Stomach (tissue), 4 donors: ENCODE measurements at regions not wholly inside any gene's neighbourhood (a gene's known extent, or its start where the extent isn't known, plus 50 kb on each side); places are given as distances from the start of the nearest gene placed in this dataset.

Experiments used
- CTCF ChIP-seq, 7 experiments: fragments of 450-650 bp in 4 of 7; fragments of 200-600 bp in 3 of 7; sonication (generic) in 3 of 7; IDR thresholded peaks; one replicate each; pipeline ENCODE4 v1.5.1; 2016 to 2019; ENCODE audit warnings: antibody characterized with exemption in 7 of 7, control low read depth in 2 of 7, mild to moderate bottlenecking in 1 of 7
- EP300 ChIP-seq: sonication (generic); formaldehyde crosslinking; IDR thresholded peaks from one replicate; pipeline ENCODE4 v1.6.1; 2017; ENCODE audit warnings: antibody characterized with exemption
- POLR2A ChIP-seq, 4 donors: fragments of 450-650 bp; IDR thresholded peaks; one replicate each; pipeline ENCODE4 v1.6.1; 2016; ENCODE audit warnings: antibody characterized with exemption in 4 of 4, control low read depth in 2 of 4, mild to moderate bottlenecking in 1 of 4, moderate library complexity in 1 of 4
- POLR2AphosphoS5 ChIP-seq, 3 donors: sonication (generic); formaldehyde crosslinking; IDR thresholded peaks; one replicate each; pipeline ENCODE4 v1.6.1; 2016; ENCODE audit warnings: antibody characterized with exemption in 3 of 3

- no peak for TF ChIP-seq CTCF (IDR thresholded peaks at IDR 0.05)
- TF ChIP-seq POLR2AphosphoS5 (IDR thresholded peaks at IDR 0.05) = no peak
- TF ChIP-seq POLR2A (IDR thresholded peaks at IDR 0.05) = no peak
- no peak for TF ChIP-seq EP300
These were observed 203.2 kb downstream of the SALL1 start for GRCh38 chr16:50947826-50948225.
